ENCODE measurements at regions not wholly inside any gene's neighbourhood (a gene's known extent, or its start where the extent isn't known, plus 50 kb on each side); places are given as distances from the start of the nearest gene placed in this dataset.

DNA sequence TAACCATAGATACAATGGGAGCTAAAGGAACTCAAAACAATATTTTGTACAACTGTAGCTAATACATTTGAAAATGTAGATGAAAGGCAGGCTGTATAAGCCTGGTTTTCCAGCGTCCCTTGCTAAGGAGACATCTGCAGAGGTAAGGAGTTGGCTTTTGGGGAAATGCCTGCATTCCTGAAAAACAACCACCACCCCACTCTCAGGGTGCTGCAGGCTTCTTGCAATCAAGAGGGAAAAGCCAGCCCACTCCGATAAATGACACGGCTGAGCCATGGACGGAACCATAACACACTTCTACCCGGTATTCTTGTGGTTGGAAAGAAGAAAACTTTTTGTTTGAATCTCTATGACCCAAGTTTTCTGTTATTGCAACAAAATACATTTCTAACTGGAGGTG lies 200.3 kb downstream of the TEX36 start:
- Mint-ChIP-seq H3K36me3 (ENCODE audit: low read depth) (no peaks in the 10 kb centered on the region), H3K4me1 (no peaks in the 10 kb centered on the region), H3K27ac (no peak overlapping the region), H3K9me3 (no peaks in the 10 kb centered on the region), H3K4me3 (no peak overlapping the region), H3K27me3 (no peaks in the 10 kb centered on the region)
- POLR2A ChIA-PET, result no interaction called here
- DNase-seq, result no peak
- CTCF ChIA-PET, result no interaction called here

DNA sequence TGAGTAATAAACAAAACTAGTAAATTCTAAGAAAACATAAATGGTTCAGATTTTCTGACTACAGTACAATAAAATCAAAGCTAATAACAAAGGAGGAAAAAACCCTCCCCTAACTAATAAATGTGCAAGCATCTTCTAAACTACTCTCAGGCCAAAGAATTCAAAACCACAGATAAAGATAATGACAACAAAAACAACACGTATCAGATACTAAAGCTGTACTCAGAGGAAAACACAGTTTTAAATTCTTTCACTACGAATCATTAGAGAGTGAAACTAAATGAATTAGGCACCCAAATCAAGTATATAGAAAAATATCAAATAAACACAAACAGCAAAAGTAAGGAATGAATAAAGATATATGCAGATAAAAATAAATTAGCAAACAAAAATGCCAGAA lies 200.9 kb downstream of the TEX36 start:
- no peaks in the 10 kb centered on the region for H3K4me1 Mint-ChIP-seq
- ChIA-PET POLR2A (no interaction called here), CTCF (no interaction called here)
- H3K27me3 Mint-ChIP-seq, result no peaks in the 10 kb centered on the region
- H3K9me3 Mint-ChIP-seq, result no peaks in the 10 kb centered on the region
- no peak overlapping the region for H3K27ac Mint-ChIP-seq
- H3K4me3 Mint-ChIP-seq, result no peak overlapping the region
- H3K36me3 Mint-ChIP-seq (ENCODE audit: low read depth), result no peaks in the 10 kb centered on the region
- no peak for DNase-seq

DNA sequence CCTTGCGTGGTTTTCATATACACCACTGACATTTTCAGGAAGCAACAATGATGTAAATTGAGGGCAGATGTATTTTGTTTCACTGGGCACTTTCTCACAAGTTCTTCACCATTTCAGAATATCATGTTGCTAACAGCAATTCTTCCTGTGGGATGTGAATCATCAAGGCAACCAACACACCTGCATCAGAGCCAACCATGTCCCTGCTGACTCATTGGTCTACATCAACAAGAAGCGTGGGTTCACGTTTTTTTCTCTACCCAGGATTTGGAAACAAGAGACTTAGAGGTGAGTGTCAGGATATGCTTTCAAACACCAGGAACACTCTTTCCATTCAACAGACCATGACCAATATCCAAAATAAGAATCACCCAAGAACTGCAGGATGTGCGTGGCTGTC lies 203.9 kb downstream of the TEX36 start:
- CTCF ChIA-PET, result no interaction called here
- Mint-ChIP-seq H3K27me3 (no peaks in the 10 kb centered on the region), H3K4me1 (no peaks in the 10 kb centered on the region), H3K36me3 (ENCODE audit: low read depth) (no peaks in the 10 kb centered on the region), H3K4me3 (no peak overlapping the region), H3K27ac (no peak overlapping the region), H3K9me3 (no peaks in the 10 kb centered on the region)
- DNase-seq, result no peak
- POLR2A ChIA-PET, result no interaction called here

DNA sequence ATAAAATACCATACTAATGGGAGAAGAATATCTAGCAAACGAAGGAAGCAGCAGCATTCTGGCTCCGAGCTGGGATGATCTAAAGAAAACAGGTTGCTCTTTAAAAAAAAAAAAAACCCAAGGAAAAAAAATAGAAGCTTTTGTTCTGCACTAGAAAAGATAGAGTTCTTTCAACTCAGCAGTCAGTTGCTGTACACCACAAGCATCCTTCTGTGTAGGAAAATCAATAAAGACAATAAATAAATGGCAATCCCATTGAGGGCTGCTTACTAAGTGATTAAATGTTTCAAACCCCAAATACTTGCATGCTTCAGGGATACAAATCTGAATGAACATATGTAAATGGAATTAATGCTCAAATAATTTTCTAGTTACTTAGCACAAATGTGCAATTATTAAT lies 207.1 kb downstream of the TEX36 start:
- POLR2A ChIA-PET, result no interaction called here
- Mint-ChIP-seq H3K4me3 (no peak overlapping the region), H3K4me1 (no peaks in the 10 kb centered on the region), H3K27me3 (no peaks in the 10 kb centered on the region), H3K27ac (no peak overlapping the region), H3K36me3 (ENCODE audit: low read depth) (no peaks in the 10 kb centered on the region), H3K9me3 (no peaks in the 10 kb centered on the region)
- no peak for DNase-seq
- CTCF ChIA-PET, result no interaction called here

DNA sequence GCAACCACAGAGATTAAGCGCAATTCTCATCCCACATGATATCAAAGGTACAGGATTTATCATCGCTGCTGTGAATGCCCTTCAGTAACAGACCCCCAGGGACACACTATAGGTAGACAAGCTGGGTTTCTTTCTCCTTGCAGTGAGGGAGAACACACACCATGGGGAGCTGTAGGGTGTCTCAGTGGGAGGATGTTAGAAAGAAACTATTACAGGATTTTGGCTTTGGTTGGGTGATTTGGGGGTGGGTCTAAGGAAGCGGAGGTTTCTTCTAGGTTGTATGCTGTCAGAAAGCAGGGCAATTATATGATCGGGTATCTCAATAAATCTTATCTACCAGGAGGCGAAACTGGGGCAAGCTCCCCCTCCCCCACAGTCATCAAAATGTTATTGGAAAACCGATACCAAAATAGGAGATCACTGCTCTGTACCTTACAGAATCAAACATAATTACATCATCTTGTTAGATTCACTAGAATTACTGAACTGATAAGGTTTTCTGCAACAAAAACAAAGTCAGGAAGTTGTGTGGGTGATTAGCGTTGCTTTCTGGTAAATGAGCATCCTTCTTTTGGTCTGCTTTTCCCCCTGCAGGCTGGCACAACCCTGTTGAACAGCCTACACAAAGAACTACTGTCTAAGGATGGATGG lies 209.7 kb downstream of the TEX36 start:
- Mint-ChIP-seq H3K27ac (no peak overlapping the region), H3K4me1 (no peaks in the 10 kb centered on the region), H3K9me3 (no peaks in the 10 kb centered on the region), H3K4me3 (no peak overlapping the region), H3K36me3 (ENCODE audit: low read depth) (no peaks in the 10 kb centered on the region), H3K27me3 (no peaks in the 10 kb centered on the region)
- POLR2A ChIA-PET, result no interaction called here
- CTCF ChIA-PET, result no interaction called here
- no peak for DNase-seq

DNA sequence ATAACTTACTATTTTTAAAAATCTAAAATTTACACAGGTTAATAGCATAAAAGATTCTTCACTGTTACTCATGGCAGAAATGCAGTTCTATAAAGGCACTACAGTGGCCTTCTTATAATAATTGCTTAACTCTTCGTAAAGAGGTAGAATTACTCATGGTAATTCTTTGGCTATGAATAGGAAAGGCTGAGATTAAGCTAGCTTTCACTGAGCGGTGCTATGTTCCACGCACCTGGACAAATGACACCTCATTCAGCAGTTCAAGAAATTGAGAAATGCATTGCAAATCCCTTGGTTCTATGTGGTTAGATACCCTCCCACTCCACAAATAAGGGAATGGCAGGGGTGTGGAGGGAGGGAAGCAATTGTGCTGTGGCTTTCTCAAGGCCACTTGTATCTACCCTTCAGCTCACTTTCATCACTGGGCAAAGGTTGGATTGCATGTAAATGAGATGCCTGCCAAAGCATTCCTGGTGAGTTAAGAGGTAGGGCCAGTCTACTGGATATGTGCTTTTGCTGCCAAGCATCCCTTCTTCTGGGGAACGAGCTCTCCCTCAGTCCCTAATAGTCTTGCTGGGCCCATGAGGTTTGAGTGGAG lies 210.9 kb downstream of the TEX36 start:
- H3K4me3 Mint-ChIP-seq, result no peak overlapping the region
- no peaks in the 10 kb centered on the region for H3K9me3 Mint-ChIP-seq
- H3K4me1 Mint-ChIP-seq, result no peaks in the 10 kb centered on the region
- no peaks in the 10 kb centered on the region for H3K36me3 Mint-ChIP-seq (ENCODE audit: low read depth)
- CTCF ChIA-PET, result no interaction called here
- H3K27ac Mint-ChIP-seq, result no peak overlapping the region
- no peaks in the 10 kb centered on the region for H3K27me3 Mint-ChIP-seq
- POLR2A ChIA-PET, result no interaction called here
- no peak for DNase-seq

DNA sequence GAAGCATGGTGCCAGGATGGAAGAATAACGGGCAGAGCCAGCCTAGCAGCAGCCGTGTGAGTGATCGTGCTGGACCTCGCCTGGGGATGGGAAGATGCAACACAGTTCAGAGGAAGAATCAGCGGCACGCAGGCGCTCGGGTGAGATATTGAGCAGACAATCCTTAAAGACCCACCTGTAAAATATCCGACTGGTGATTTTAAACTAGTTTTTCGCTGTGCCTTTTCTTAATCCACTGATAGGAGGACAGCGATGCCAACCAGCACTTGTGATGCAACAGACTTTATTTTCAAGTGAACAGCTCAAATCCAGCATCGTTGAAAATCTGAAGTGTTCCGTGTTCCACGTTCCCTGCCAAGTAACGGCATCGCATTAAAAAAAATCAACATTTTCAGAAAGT lies 214.7 kb downstream of the TEX36 start:
- no peaks in the 10 kb centered on the region for H3K9me3 Mint-ChIP-seq
- DNase-seq, result no peak
- no peaks in the 10 kb centered on the region for H3K27me3 Mint-ChIP-seq
- H3K36me3 Mint-ChIP-seq (ENCODE audit: low read depth), result no peaks in the 10 kb centered on the region
- no peak overlapping the region for H3K4me3 Mint-ChIP-seq
- no peaks in the 10 kb centered on the region for H3K4me1 Mint-ChIP-seq
- no peak overlapping the region for H3K27ac Mint-ChIP-seq
- CTCF ChIA-PET, result no interaction called here
- POLR2A ChIA-PET, result no interaction called here

DNA sequence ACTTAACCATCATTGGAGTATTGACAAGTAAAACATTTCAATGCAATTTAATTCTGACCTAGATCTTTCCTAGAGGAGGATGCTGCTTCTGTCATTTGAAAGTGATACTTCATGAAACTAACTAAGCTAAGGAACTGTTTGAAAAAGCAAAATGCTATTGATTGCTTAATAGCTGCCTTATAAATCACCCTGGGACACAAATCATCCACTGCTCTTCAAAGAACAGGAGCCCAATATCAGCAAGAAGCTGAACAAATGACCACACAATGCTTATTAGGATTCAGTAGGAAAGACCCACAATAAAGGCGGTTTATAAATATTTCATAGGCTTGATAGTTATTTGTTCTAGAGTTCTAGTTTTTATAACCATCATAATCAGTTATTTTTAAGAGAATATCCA lies 216.3 kb downstream of the TEX36 start:
- Mint-ChIP-seq H3K4me3 (no peak overlapping the region), H3K27ac (no peak overlapping the region), H3K9me3 (no peaks in the 10 kb centered on the region), H3K36me3 (ENCODE audit: low read depth) (no peaks in the 10 kb centered on the region), H3K27me3 (no peaks in the 10 kb centered on the region), H3K4me1 (no peaks in the 10 kb centered on the region)
- ChIA-PET CTCF (no interaction called here), POLR2A (no interaction called here)
- DNase-seq, result no peak

DNA sequence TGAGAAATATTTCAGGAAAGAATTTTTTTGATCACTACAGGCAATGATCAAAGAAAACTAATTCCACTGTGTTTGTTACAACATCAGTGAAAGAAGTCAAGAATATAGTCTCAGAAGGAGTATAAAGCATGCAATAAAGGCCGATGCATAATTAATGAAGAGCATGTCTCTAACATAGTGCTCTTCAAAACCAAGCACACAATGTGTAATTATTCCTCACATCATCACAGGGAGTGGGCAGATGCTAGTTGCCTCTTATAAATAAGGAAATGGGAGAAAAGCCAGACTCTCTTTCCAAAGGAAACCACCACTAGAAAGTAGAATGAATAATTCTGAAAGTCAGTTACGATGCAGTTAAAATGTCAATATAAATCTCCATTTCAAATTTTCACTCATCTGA lies 220.1 kb downstream of the TEX36 start:
- Mint-ChIP-seq H3K4me3 (no peak overlapping the region), H3K9me3 (no peaks in the 10 kb centered on the region), H3K4me1 (no peaks in the 10 kb centered on the region), H3K27ac (no peak overlapping the region), H3K27me3 (no peaks in the 10 kb centered on the region), H3K36me3 (ENCODE audit: low read depth) (no peaks in the 10 kb centered on the region)
- DNase-seq, result no peak
- ChIA-PET POLR2A (no interaction called here), CTCF (no interaction called here)

DNA sequence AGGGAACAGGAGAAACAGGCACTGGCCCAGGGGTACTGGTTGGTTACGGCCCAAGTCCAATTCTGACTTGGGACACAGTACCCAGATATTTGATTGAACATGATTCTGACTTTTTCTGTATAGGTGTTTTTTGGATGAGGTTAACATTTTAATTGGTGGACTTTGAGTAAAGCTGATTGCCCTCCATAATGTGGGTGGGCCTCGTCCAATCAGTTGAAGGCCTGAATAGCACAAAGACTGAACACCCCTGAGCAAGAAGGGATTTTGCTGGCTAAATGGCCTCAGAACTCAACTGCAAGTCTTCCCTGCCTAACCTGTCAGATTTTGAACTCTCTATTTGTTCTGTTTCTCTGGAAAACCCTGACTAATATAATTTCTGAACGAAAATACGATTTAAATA lies 222.6 kb downstream of the TEX36 start:
- POLR2A ChIA-PET, result no interaction called here
- Mint-ChIP-seq H3K9me3 (no peaks in the 10 kb centered on the region), H3K27ac (no peak overlapping the region), H3K4me3 (no peak overlapping the region), H3K27me3 (no peaks in the 10 kb centered on the region), H3K36me3 (ENCODE audit: low read depth) (no peaks in the 10 kb centered on the region), H3K4me1 (no peaks in the 10 kb centered on the region)
- no peak for DNase-seq
- CTCF ChIA-PET, result interaction anchor here (1.2 kb wide), 1 partner anchor 12 kb away, joined by 3 read pairs; no protein-coding TSS in a partner anchor

DNA sequence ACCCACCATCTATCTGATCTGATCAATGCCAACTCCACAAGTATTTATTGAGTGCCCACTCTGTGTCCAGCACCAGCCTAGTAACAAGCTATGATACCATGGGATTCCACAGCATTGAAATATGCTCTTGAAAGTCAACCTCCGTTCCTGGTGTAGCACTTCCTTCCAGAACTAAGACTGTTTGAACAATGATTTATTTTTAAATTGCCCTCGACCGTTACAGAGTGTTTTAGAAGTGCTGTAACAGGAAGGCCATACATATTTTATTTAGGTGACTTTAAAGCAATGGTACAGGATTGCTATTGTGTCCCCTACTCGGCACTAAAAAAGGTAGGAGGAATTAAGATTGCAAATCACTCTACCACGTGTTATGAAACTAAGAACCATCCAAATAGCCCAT lies 225.6 kb downstream of the TEX36 start:
- H3K4me3 Mint-ChIP-seq, result no peak overlapping the region
- no peak overlapping the region for H3K27ac Mint-ChIP-seq
- ChIA-PET CTCF (no interaction called here), POLR2A (no interaction called here)
- H3K27me3 Mint-ChIP-seq, result no peaks in the 10 kb centered on the region
- no peaks in the 10 kb centered on the region for H3K4me1 Mint-ChIP-seq
- no peaks in the 10 kb centered on the region for H3K9me3 Mint-ChIP-seq
- no peaks in the 10 kb centered on the region for H3K36me3 Mint-ChIP-seq (ENCODE audit: low read depth)
- DNase-seq, result no peak

DNA sequence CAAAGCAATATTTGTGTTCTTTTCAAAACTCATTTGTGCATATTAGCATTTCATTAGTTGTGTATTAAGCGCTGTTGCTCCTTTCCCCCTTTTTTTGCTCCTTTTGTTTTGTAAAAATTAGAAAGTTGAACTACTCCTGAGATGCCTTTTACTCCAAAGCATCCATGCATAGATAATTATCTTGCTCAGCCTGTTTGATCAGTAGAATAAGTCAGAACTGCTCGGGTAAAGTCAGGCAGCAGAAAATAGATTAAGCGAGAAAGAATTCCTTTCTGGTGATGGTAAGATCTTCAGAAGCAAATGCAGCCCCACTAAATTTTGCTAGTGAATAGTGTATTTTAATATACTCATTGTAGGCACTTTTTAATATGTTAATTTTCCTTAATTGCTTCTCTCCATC lies 227.1 kb downstream of the TEX36 start:
- H3K36me3 Mint-ChIP-seq (ENCODE audit: low read depth), result no peaks in the 10 kb centered on the region
- DNase-seq, result no peak

DNA sequence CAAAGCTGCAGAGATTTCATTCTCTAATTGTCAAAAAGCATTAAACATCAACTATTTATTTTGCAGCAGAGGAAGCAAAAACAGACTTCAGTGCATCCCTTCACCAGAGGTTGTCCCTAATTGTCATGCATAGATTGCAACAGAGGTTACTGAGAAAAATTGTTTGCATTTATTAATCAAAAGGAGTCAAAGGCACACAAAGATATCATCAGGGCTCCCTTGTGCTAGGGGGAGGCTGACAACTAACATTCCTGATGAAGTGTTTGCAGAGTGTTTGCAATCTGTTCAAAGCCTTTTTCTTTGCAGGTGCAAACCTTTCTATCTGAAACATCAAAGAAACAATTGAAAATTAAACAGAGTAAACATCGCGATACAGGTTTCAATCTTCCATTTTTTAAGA lies 227.5 kb downstream of the TEX36 start:
- Mint-ChIP-seq H3K27me3 (no peaks in the 10 kb centered on the region), H3K27ac (no peak overlapping the region), H3K4me3 (no peak overlapping the region), H3K36me3 (ENCODE audit: low read depth) (no peaks in the 10 kb centered on the region), H3K4me1 (no peaks in the 10 kb centered on the region), H3K9me3 (peaks cover 3% of the 10 kb centered on the region)
- no peak for DNase-seq
- POLR2A ChIA-PET, result no interaction called here
- CTCF ChIA-PET, result no interaction called here

More for the DNA sequence above, 227.1 kb downstream of the TEX36 start:
- H3K4me1 Mint-ChIP-seq, result no peaks in the 10 kb centered on the region
- ChIA-PET POLR2A (no interaction called here), CTCF (no interaction called here)
- H3K27ac Mint-ChIP-seq, result no peak overlapping the region
- no peak overlapping the region for H3K4me3 Mint-ChIP-seq
- H3K9me3 Mint-ChIP-seq, result peaks cover 3% of the 10 kb centered on the region
- no peaks in the 10 kb centered on the region for H3K27me3 Mint-ChIP-seq

DNA sequence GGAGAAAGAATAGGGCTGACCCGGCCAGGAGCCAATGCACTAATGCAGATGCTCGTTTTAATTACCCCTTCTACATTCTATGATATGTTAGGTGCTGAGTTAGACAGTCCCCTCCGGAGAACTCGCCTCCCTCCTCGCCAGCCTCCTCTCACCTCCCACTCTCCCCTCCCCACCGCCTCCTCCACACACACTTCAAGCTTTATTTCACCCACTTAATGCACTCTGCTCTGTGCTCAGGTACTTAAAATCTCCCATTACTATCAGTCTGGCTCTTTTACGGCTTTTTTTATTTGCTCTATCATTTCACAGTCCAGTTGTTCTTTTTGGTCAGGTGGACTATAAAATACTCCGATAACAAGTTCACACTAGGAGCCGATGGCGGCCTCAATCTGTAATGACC lies 231.6 kb downstream of the TEX36 start:
- peaks cover 3% of the 10 kb centered on the region for H3K9me3 Mint-ChIP-seq
- H3K27me3 Mint-ChIP-seq, result no peaks in the 10 kb centered on the region
- H3K27ac Mint-ChIP-seq, result no peak overlapping the region
- ChIA-PET CTCF (no interaction called here), POLR2A (no interaction called here)
- no peak for DNase-seq
- no peak overlapping the region for H3K4me3 Mint-ChIP-seq
- no peaks in the 10 kb centered on the region for H3K4me1 Mint-ChIP-seq
- no peaks in the 10 kb centered on the region for H3K36me3 Mint-ChIP-seq (ENCODE audit: low read depth)

DNA sequence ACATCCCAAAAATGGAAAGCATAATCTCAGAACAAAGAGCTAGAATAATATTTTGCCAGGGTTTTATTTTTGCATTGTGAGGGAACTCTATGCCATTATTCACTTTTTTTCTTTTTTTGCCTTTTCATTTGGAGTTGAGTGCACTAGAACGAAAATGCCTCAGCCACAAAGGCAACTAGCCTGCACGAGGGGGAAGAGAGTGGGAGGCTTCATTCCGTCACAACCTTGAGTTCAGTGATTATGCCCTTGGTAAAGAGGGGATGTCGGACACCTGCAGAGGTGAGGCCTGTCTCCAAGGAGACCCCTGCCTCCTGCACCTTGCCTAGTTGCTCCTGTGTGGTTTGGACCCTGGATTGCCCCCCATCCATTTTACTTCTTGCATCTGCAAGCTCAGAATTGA lies 232.7 kb downstream of the TEX36 start:
- no peaks in the 10 kb centered on the region for H3K4me1 Mint-ChIP-seq
- no peaks in the 10 kb centered on the region for H3K36me3 Mint-ChIP-seq (ENCODE audit: low read depth)
- DNase-seq, result no peak
- peaks cover 3% of the 10 kb centered on the region for H3K9me3 Mint-ChIP-seq
- H3K27ac Mint-ChIP-seq, result no peak overlapping the region
- ChIA-PET POLR2A (no interaction called here), CTCF (no interaction called here)
- H3K4me3 Mint-ChIP-seq, result no peak overlapping the region
- no peaks in the 10 kb centered on the region for H3K27me3 Mint-ChIP-seq
